DOHH2 (cell line): ENCODE measurements at regions not wholly inside any gene's neighbourhood (a gene's known extent, or its start where the extent isn't known, plus 50 kb on each side); places are given as distances from the start of the nearest gene placed in this dataset.

Experiments
- EZH2phosphoT487 ChIP-seq: fragments of 200-600 bp; sonication (generic); IDR thresholded peaks from 2 replicates; pipeline ENCODE4 v1.6.1; 2017; ENCODE audit warnings: borderline replicate concordance, mild to moderate bottlenecking, antibody characterized with exemption, low read length, moderate library complexity, mixed read lengths
- TF ChIP-seq, protein P1 (sequence below): fragments of 200-600 bp; sonication (generic); IDR thresholded peaks from one replicate; pipeline ENCODE4 v1.5.1; 2014; ENCODE audit warnings: antibody characterized with exemption, mild to moderate bottlenecking, low read depth, low read length; ENCODE audit not compliant: poor library complexity, severe bottlenecking

DNA sequence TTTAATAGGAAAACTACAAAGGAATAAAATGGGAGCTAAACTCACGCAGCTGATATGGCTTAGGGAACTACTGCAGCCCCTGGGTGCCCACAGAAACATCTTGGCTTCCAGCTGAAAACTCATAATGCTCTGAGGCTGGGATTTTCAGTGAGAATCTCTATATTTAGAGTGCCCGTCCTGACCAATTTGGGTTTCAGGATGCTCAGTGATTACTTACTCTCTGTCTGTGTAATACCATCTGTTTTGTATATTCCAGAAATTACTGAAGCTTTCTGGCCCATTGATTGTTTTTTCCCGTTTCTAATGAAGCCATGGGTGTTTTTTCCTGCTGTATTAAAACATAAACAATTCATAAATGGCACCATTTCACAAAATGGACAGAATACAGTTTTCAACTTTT lies 50.6 kb upstream of the ZNF385D start:
- TF ChIP-seq, protein P1, sequence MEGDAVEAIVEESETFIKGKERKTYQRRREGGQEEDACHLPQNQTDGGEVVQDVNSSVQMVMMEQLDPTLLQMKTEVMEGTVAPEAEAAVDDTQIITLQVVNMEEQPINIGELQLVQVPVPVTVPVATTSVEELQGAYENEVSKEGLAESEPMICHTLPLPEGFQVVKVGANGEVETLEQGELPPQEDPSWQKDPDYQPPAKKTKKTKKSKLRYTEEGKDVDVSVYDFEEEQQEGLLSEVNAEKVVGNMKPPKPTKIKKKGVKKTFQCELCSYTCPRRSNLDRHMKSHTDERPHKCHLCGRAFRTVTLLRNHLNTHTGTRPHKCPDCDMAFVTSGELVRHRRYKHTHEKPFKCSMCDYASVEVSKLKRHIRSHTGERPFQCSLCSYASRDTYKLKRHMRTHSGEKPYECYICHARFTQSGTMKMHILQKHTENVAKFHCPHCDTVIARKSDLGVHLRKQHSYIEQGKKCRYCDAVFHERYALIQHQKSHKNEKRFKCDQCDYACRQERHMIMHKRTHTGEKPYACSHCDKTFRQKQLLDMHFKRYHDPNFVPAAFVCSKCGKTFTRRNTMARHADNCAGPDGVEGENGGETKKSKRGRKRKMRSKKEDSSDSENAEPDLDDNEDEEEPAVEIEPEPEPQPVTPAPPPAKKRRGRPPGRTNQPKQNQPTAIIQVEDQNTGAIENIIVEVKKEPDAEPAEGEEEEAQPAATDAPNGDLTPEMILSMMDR: no peak
- TF ChIP-seq EZH2phosphoT487: no peak
